PC-3 (cell line): ENCODE measurements at regions not wholly inside any gene's neighbourhood (a gene's known extent, or its start where the extent isn't known, plus 50 kb on each side); places are given as distances from the start of the nearest gene placed in this dataset.

Source experiments
- ATAC-seq: fragments of 200-7000 bp; cut with Tn5 transposase; 2 replicates; pipeline ENCODE4 v1.9.1; 2020; ENCODE audit warnings: mild to moderate bottlenecking, moderate library complexity
- BruUV-seq: library from RNA; stranded (reverse); fragments of 400-500 nt; replicated peaks from 2 replicates; lab custom pipeline; 2021; lab: Mats Ljungman, UMichigan
- CTCF ChIA-PET: fragments of 300-600 bp; sonication (Branson Sonifier 250); formaldehyde crosslinking; loops from one replicate; lab custom pipeline; 2022; ENCODE audit warnings: antibody characterized with exemption; lab: Charles Lee
- POLR2A ChIA-PET: fragments of 300-600 bp; sonication (Branson Sonifier 250); formaldehyde crosslinking; loops from one replicate; lab custom pipeline; 2022; ENCODE audit warnings: antibody characterized with exemption; ENCODE audit not compliant: unreplicated experiment; lab: Charles Lee
- DNase-seq: peaks from one replicate; pipeline ENCODE4 v3.0.0-alpha.2; 2015
- H2AFZ ChIP-seq: fragments of 300-600 bp; sonication (generic); 2 replicates; pipeline ENCODE4 v1.6.0; 2016; ENCODE audit warnings: antibody characterized with exemption, low read length
- H3F3A ChIP-seq: fragments of 300-600 bp; sonication (generic); one replicate; pipeline ENCODE4 v1.6.0; 2017; ENCODE audit warnings: antibody characterized with exemption, low read length, control low read depth, mild to moderate bottlenecking; ENCODE audit not compliant: unreplicated experiment
- H3K27ac ChIP-seq: fragments of 300-600 bp; sonication (generic); 2 replicates; pipeline ENCODE4 v1.5.1; 2016; ENCODE audit warnings: mild to moderate bottlenecking, low read length
- H3K27me3 ChIP-seq: fragments of 300-600 bp; sonication (generic); 2 replicates; pipeline ENCODE4 v1.6.1; 2016; ENCODE audit warnings: low read length, mixed read lengths
- H3K36me3 ChIP-seq: fragments of 300-600 bp; sonication (generic); 2 replicates; pipeline ENCODE4 v1.6.1; 2016; ENCODE audit warnings: low read depth, mixed run types, low read length, mixed read lengths
- H3K4me1 ChIP-seq: fragments of 300-600 bp; sonication (generic); 2 replicates; pipeline ENCODE4 v1.5.1; 2016; ENCODE audit warnings: low read length; ENCODE audit not compliant: insufficient read depth
- H3K4me2 ChIP-seq: fragments of 300-600 bp; sonication (generic); 2 replicates; pipeline ENCODE4 v1.6.0; 2016; ENCODE audit warnings: low read length
- H3K4me3 ChIP-seq: fragments of 300-600 bp; sonication (generic); 2 replicates; pipeline ENCODE4 v1.5.1; 2016; ENCODE audit warnings: mild to moderate bottlenecking, low read length, mixed read lengths
- H3K79me2 ChIP-seq: fragments of 300-600 bp; sonication (generic); 2 replicates; pipeline ENCODE4 v1.6.1; 2017; ENCODE audit warnings: low read length, mixed read lengths
- H3K9ac ChIP-seq: fragments of 300-600 bp; sonication (generic); 2 replicates; pipeline ENCODE4 v1.6.0; 2016; ENCODE audit warnings: mild to moderate bottlenecking, low read length
- H3K9me2 ChIP-seq: fragments of 300-600 bp; sonication (generic); replicated peaks from 2 replicates; pipeline ENCODE4 v1.6.1; 2016; ENCODE audit warnings: mixed run types, low read length, mixed read lengths
- H3K9me3 ChIP-seq: fragments of 300-600 bp; sonication (generic); 2 replicates; pipeline ENCODE4 v1.6.1; 2016; ENCODE audit warnings: low read length, mixed read lengths
- H4K20me1 ChIP-seq: fragments of 300-600 bp; sonication (generic); 2 replicates; pipeline ENCODE4 v1.6.1; 2016; ENCODE audit warnings: low read length, mixed read lengths
- CTCF ChIP-seq: fragments of 300-600 bp; sonication (generic); conservative IDR thresholded peaks from 2 replicates; pipeline ENCODE4 v1.5.1; 2017; ENCODE audit warnings: antibody characterized with exemption, low read depth, mild to moderate bottlenecking, low read length
- EZH2 ChIP-seq: fragments of 300-600 bp; sonication (generic); IDR thresholded peaks from one replicate; pipeline ENCODE4 v1.6.1; 2017; ENCODE audit warnings: antibody characterized with exemption, mild to moderate bottlenecking, low read length; ENCODE audit not compliant: unreplicated experiment
- EZH2phosphoT487 ChIP-seq: fragments of 300-600 bp; sonication (generic); IDR thresholded peaks from 2 replicates; pipeline ENCODE4 v1.6.1; 2018; ENCODE audit warnings: mild to moderate bottlenecking, antibody characterized with exemption, low read length, borderline replicate concordance
- intact Hi-C: fragments of 100-400 bp; cut with micrococcal nuclease; formaldehyde crosslinking; loops from 2 replicates; pipeline ENCODE4 v1.9.0; 2023

GRCh38 chr11:119473226-119473625 is 50.3 kb upstream of the THY1 start:
- H3K27ac ChIP-seq, result no peak overlapping the region
- H3K4me3 ChIP-seq, result no peak overlapping the region
- BruUV-seq, result no TSS peak
- POLR2A ChIA-PET, result no interaction called here
- H3F3A ChIP-seq, result no peaks in the 10 kb centered on the region
- no peaks in the 10 kb centered on the region for H3K9me3 ChIP-seq
- H3K36me3 ChIP-seq, result no peaks in the 10 kb centered on the region
- ATAC-seq (no peak), DNase-seq (no peak)
- no peaks in the 10 kb centered on the region for H4K20me1 ChIP-seq
- no peak for TF ChIP-seq EZH2phosphoT487
- no peak for TF ChIP-seq CTCF
- TF ChIP-seq EZH2, result no peak
- H3K9me2 ChIP-seq, result no peaks in the 10 kb centered on the region
- H3K27me3 ChIP-seq, result no peaks in the 10 kb centered on the region
- H3K4me2 ChIP-seq, result no peak overlapping the region
- H3K9ac ChIP-seq, result no peak overlapping the region
- no peaks in the 10 kb centered on the region for H3K79me2 ChIP-seq
- H3K4me1 ChIP-seq, result peaks cover 28% of the 10 kb centered on the region
- CTCF ChIA-PET, result no interaction called here
- H2AFZ ChIP-seq, result no peak overlapping the region
- intact Hi-C loops, result no loop called here

DNA sequence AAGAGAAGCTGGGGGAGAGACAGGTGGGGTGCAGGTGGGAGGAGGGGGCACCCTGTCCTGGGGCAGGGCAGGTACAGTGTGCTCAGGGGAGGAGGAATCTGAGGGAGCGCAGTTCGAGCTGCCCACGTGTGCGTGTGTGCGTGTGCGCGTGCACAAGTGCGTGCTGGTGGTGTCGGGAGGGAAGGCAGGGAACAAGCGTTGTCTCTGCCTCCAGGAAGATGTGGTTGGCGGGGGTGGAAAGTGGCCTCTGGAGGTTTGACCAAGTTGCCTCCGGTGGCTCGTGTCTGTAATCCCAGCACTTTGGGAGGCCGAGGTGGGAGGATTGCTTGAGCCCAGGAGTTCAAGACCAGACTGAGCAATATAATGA is 49.9 kb upstream of the THY1 start:
- intact Hi-C loops, result no loop called here
- no peaks in the 10 kb centered on the region for H3K9me2 ChIP-seq

More for the DNA sequence above, 49.9 kb upstream of the THY1 start:
- no peaks in the 10 kb centered on the region for H3K27me3 ChIP-seq
- H2AFZ ChIP-seq, result no peak overlapping the region
- no TSS peak for BruUV-seq
- no peaks in the 10 kb centered on the region for H3F3A ChIP-seq
- no peak for ATAC-seq
- ChIA-PET CTCF (no interaction called here), POLR2A (no interaction called here)
- H3K36me3 ChIP-seq, result no peaks in the 10 kb centered on the region
- no peaks in the 10 kb centered on the region for H4K20me1 ChIP-seq
- no peak overlapping the region for H3K9ac ChIP-seq
- DNase-seq, result no peak
- peaks cover 28% of the 10 kb centered on the region for H3K4me1 ChIP-seq
- no peak overlapping the region for H3K4me3 ChIP-seq
- H3K4me2 ChIP-seq, result no peak overlapping the region
- H3K27ac ChIP-seq, result no peak overlapping the region
- TF ChIP-seq EZH2, result no peak
- TF ChIP-seq EZH2phosphoT487, result no peak
- TF ChIP-seq CTCF, result no peak
- no peaks in the 10 kb centered on the region for H3K9me3 ChIP-seq
- no peaks in the 10 kb centered on the region for H3K79me2 ChIP-seq
